HepG2 (cell line): ENCODE measurements at regions not wholly inside any gene's neighbourhood (a gene's known extent, or its start where the extent isn't known, plus 50 kb on each side); places are given as distances from the start of the nearest gene placed in this dataset.

Experiments
- ATAC-seq: fragments of 200-7000 bp; cut with Tn5 transposase; 3 replicates; pipeline ENCODE4 v1.9.1; 2020; ENCODE audit warnings: mild to moderate bottlenecking, moderate library complexity
- BruUV-seq: library from RNA; stranded (reverse); fragments of 400-500 nt; replicated peaks from 2 replicates; lab custom pipeline; 2021; lab: Mats Ljungman, UMichigan
- CTCF ChIA-PET: fragments of 300-600 bp; formaldehyde crosslinking; extraction: SDS; loops from one replicate; lab custom pipeline; 2021; ENCODE audit warnings: low total read pairs, inconsistent platforms, low intra/inter-chr PET ratio; lab: Yijun Ruan, JAX
- POLR2A ChIA-PET: fragments of 350-600 bp; sonication (Branson Sonifier 250); formaldehyde crosslinking; loops from one replicate; lab custom pipeline; 2020; ENCODE audit warnings: antibody characterized with exemption, inconsistent platforms; lab: Yijun Ruan, JAX
- DNase-seq: peaks from one replicate; pipeline ENCODE4 v3.0.0-alpha.2; 2015; ENCODE audit warnings: low spot score
- FAIRE-seq: peaks from 3 replicates; lab custom pipeline; 2011; peaks lifted over from hg19 to GRCh38; lab: Jason Lieb, UNC
- H2AFZ ChIP-seq: one replicate; pipeline ENCODE4 v1.6.1; 2011; ENCODE audit warnings: low read length, inconsistent platforms
- H3K27ac ChIP-seq: fragments of 300-600 bp; 3 replicates; pipeline ENCODE4 v1.8.0; 2011; ENCODE audit warnings: mixed run types, mild to moderate bottlenecking, mixed read lengths, low read length, inconsistent platforms; ENCODE audit not compliant: insufficient read depth; ENCODE audit errors: extremely low read length
- H3K27me3 ChIP-seq, 2 experiments: fragments of 200-600 bp in 1 of 2; 2 replicates in 1 of 2; 3 replicates in 1 of 2; pipeline versions ENCODE4 v1.6.0 to v1.8.0; 2011; ENCODE audit warnings: low read length in 2 of 2, mild to moderate bottlenecking in 2 of 2, moderate library complexity in 2 of 2, inconsistent platforms in 1 of 2; ENCODE audit not compliant: insufficient read depth in 2 of 2, control insufficient read depth in 1 of 2
- H3K36me3 ChIP-seq, 2 experiments: fragments of 200-600 bp in 1 of 2; replicated peaks in 1 of 2; 2 replicates in 1 of 2; 3 replicates in 1 of 2; pipeline versions ENCODE4 v1.5.1 to v1.8.0; 2011; ENCODE audit warnings: low read length in 2 of 2, inconsistent platforms in 1 of 2; ENCODE audit not compliant: insufficient read depth in 2 of 2, control insufficient read depth in 1 of 2
- H3K4me1 ChIP-seq: 2 replicates; pipeline ENCODE4 v1.5.1; 2012; ENCODE audit warnings: low read length, inconsistent platforms; ENCODE audit not compliant: insufficient read depth
- H3K4me2 ChIP-seq: 2 replicates; pipeline ENCODE4 v1.6.0; 2011; ENCODE audit warnings: low read depth, low read length, inconsistent platforms
- H3K4me3 ChIP-seq, 3 experiments: fragments of 200-600 bp in 1 of 3; sonication (generic), shearing (Covaris generic) in 1 of 3; replicated peaks in 1 of 3; 2 replicates each; pipeline ENCODE4 v1.5.1; 2011 to 2016; ENCODE audit warnings: low read length in 3 of 3, inconsistent platforms in 2 of 3, low read depth in 2 of 3, mild to moderate bottlenecking in 2 of 3, control low read depth in 1 of 3, mixed read lengths in 1 of 3; ENCODE audit not compliant: insufficient read depth in 1 of 3
- H3K79me2 ChIP-seq: one replicate; pipeline ENCODE4 v1.6.1; 2011; ENCODE audit warnings: low read length, inconsistent platforms; ENCODE audit not compliant: insufficient read depth
- H3K9ac ChIP-seq: 2 replicates; pipeline ENCODE4 v1.6.0; 2011; ENCODE audit warnings: mild to moderate bottlenecking, low read depth, low read length, inconsistent platforms; ENCODE audit not compliant: insufficient read depth
- H3K9me3 ChIP-seq: 2 replicates; pipeline ENCODE4 v1.5.1; 2012; ENCODE audit warnings: mild to moderate bottlenecking, low read length
- H4K20me1 ChIP-seq: 2 replicates; pipeline ENCODE4 v1.6.0; 2011; ENCODE audit warnings: inconsistent platforms, mild to moderate bottlenecking, low read length, moderate library complexity; ENCODE audit not compliant: insufficient read depth
- FOXM1 ChIP-seq: sonication (generic); formaldehyde crosslinking; IDR thresholded peaks from 2 replicates; pipeline ENCODE4 v1.5.0; 2020; ENCODE audit warnings: missing genetic modification reagents
- HES4 ChIP-seq: sonication (generic); formaldehyde crosslinking; IDR thresholded peaks from 2 replicates; pipeline ENCODE4 v1.9.0; 2021; ENCODE audit warnings: mild to moderate bottlenecking, missing genetic modification reagents, borderline replicate concordance
- HOXD1 ChIP-seq: sonication (generic); formaldehyde crosslinking; IDR thresholded peaks from 2 replicates; pipeline ENCODE4 v1.5.0; 2020; ENCODE audit warnings: missing genetic modification reagents
- PHB2 ChIP-seq: fragments of 450-650 bp; IDR thresholded peaks from 2 replicates; pipeline ENCODE4 v1.6.1; 2018; ENCODE audit not compliant: partially characterized antibody
- RBAK ChIP-seq: sonication (generic); formaldehyde crosslinking; IDR thresholded peaks from 2 replicates; pipeline ENCODE4 v1.5.1; 2020; ENCODE audit warnings: mild to moderate bottlenecking, missing genetic modification reagents
- RELA ChIP-seq: sonication (generic); formaldehyde crosslinking; IDR thresholded peaks from 2 replicates; pipeline ENCODE4 v1.4.0; 2020; ENCODE audit warnings: missing genetic modification reagents
- TAF15 ChIP-seq: fragments of 200-400 bp; formaldehyde crosslinking; IDR thresholded peaks from one replicate; pipeline ENCODE4 v1.6.1; 2018; ENCODE audit warnings: mild to moderate bottlenecking, low read depth, low read length; ENCODE audit not compliant: poor library complexity, severe bottlenecking
- TEAD2 ChIP-seq: sonication (generic); formaldehyde crosslinking; IDR thresholded peaks from 2 replicates; pipeline ENCODE4 v1.9.0; 2021; ENCODE audit warnings: missing genetic modification reagents
- U2AF1 ChIP-seq: fragments of 200-400 bp; formaldehyde crosslinking; optimal IDR thresholded peaks from 2 replicates; pipeline ENCODE3; 2017; ENCODE audit warnings: mild to moderate bottlenecking, low read depth, low read length
- ZMYM2 ChIP-seq: sonication (generic); formaldehyde crosslinking; IDR thresholded peaks from 2 replicates; pipeline ENCODE4 v1.8.0; 2022; ENCODE audit warnings: mild to moderate bottlenecking, missing genetic modification reagents
- ZNF329 ChIP-seq: sonication (generic); formaldehyde crosslinking; IDR thresholded peaks from 2 replicates; pipeline ENCODE4 v1.9.0; 2021; ENCODE audit warnings: low read depth, mild to moderate bottlenecking, missing genetic modification reagents
- ZNF558 ChIP-seq: sonication (generic); formaldehyde crosslinking; IDR thresholded peaks from 2 replicates; pipeline ENCODE4 v1.9.0; 2022; ENCODE audit warnings: mild to moderate bottlenecking, missing genetic modification reagents, borderline replicate concordance
- WGBS: methylation state at CpG from one replicate; pipeline ENCODE4 v1.1.6; 2017; ENCODE audit warnings: low lambda C conversion rate; 5-methylcytosine and 5-hydroxymethylcytosine counted together
- in situ Hi-C: cut with HindIII; loops from 2 replicates; pipeline ENCODE4 v1.10.0; 2017; ENCODE audit warnings: low pct_unique_long_range_greater_than_20kb; ENCODE audit not compliant: extremely low pct_ligation_motif_present
- intact Hi-C: fragments of 100-400 bp; cut with micrococcal nuclease; formaldehyde crosslinking; loops from one replicate; pipeline ENCODE4 v1.10.0; 2022; ENCODE audit not compliant: unreplicated experiment
- TF ChIP-seq, protein P1 (sequence below): sonication (generic); formaldehyde crosslinking; IDR thresholded peaks from 2 replicates; pipeline ENCODE4 v1.4.0; 2020; ENCODE audit warnings: mild to moderate bottlenecking, missing genetic modification reagents
- TF ChIP-seq, protein P2 (sequence below): sonication (generic); formaldehyde crosslinking; IDR thresholded peaks from 2 replicates; pipeline ENCODE4 v1.9.0; 2022; ENCODE audit warnings: low read depth, missing genetic modification reagents
- TF ChIP-seq, protein P3 (sequence below): sonication (generic); formaldehyde crosslinking; IDR thresholded peaks from 2 replicates; pipeline ENCODE4 v1.4.0; 2020; ENCODE audit warnings: missing genetic modification reagents, borderline replicate concordance

DNA sequence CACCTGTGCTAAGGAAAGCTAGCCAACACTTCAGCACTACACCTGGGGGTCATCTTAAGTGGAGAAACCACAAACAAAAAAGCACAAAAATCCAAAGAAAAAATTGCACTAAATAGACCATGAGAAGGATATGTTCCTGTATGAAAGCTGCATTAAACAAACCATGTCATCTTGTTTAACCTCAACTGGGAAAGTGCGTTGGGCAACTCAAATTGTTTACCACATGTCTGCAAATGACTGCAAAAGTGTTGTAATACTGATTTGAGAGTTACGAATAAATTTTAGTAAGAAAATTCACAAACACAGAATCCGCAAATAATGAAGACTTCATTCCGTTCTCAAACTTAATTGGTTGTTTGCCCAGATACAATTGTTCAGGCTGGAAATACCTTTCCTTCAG lies 111.9 kb upstream of the EGFR start:
- TF ChIP-seq HOXD1 (CRISPR knock-in tag) (no peak), U2AF1 (no peak), FOXM1 (no peak), HES4 (no peak), ZNF329 (no peak), TAF15 (no peak), RELA (CRISPR knock-in tag) (no peak), RBAK (no peak), ZNF558 (no peak), ZMYM2 (CRISPR knock-in tag) (no peak), TEAD2 (CRISPR knock-in tag) (no peak), PHB2 (no peak)
- TF ChIP-seq, protein P1, sequence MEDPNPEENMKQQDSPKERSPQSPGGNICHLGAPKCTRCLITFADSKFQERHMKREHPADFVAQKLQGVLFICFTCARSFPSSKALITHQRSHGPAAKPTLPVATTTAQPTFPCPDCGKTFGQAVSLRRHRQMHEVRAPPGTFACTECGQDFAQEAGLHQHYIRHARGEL (CRISPR knock-in tag) = no peak
- TF ChIP-seq, protein P2, sequence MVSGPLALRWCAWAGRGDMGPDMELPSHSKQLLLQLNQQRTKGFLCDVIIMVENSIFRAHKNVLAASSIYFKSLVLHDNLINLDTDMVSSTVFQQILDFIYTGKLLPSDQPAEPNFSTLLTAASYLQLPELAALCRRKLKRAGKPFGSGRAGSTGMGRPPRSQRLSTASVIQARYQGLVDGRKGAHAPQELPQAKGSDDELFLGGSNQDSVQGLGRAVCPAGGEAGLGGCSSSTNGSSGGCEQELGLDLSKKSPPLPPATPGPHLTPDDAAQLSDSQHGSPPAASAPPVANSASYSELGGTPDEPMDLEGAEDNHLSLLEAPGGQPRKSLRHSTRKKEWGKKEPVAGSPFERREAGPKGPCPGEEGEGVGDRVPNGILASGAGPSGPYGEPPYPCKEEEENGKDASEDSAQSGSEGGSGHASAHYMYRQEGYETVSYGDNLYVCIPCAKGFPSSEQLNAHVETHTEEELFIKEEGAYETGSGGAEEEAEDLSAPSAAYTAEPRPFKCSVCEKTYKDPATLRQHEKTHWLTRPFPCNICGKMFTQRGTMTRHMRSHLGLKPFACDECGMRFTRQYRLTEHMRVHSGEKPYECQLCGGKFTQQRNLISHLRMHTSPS = no peak
- TF ChIP-seq, protein P3, sequence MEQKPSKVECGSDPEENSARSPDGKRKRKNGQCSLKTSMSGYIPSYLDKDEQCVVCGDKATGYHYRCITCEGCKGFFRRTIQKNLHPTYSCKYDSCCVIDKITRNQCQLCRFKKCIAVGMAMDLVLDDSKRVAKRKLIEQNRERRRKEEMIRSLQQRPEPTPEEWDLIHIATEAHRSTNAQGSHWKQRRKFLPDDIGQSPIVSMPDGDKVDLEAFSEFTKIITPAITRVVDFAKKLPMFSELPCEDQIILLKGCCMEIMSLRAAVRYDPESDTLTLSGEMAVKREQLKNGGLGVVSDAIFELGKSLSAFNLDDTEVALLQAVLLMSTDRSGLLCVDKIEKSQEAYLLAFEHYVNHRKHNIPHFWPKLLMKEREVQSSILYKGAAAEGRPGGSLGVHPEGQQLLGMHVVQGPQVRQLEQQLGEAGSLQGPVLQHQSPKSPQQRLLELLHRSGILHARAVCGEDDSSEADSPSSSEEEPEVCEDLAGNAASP (CRISPR knock-in tag) = no peak
- ChIA-PET POLR2A (no interaction called here), CTCF (no interaction called here)
- no peaks in the 10 kb centered on the region for H4K20me1 ChIP-seq
- no peaks in the 10 kb centered on the region for H3K36me3 ChIP-seq
- ATAC-seq (no peak), DNase-seq (no peak), FAIRE-seq (no peak)
- no peak overlapping the region for H3K4me2 ChIP-seq
- H3K9me3 ChIP-seq = no peaks in the 10 kb centered on the region
- intact Hi-C loops (no loop called here), in situ Hi-C loops (no loop called here)
- no peaks in the 10 kb centered on the region for H3K79me2 ChIP-seq
- H3K27me3 ChIP-seq = peaks cover 0 to 8% of the 10 kb centered on the region in 2 experiments; a peak in 1 of 5 replicates
- H3K9ac ChIP-seq = no peak overlapping the region
- no TSS peak for BruUV-seq
- 70% methylated on average over 4 of the region's 4 CpGs for WGBS
- H3K27ac ChIP-seq = no peak overlapping the region
- H3K4me1 ChIP-seq = no peaks in the 10 kb centered on the region
- no peak overlapping the region for H3K4me3 ChIP-seq
- no peak overlapping the region for H2AFZ ChIP-seq
